T-cell (primary cell): ENCODE measurements at regions not wholly inside any gene's neighbourhood (a gene's known extent, or its start where the extent isn't known, plus 50 kb on each side); places are given as distances from the start of the nearest gene placed in this dataset.

ENCODE experiments used
- ATAC-seq, 4 experiments: fragments of 200-7000 bp in 3 of 4; fragments of 150-1000 bp in 1 of 4; cut with Tn5 transposase; replicated peaks in 1 of 4; 1 replicate in 3 of 4; 2 replicates in 1 of 4; pipeline ENCODE4 v1.10.0; 2021; ENCODE audit warnings: moderate library complexity in 3 of 4, mild to moderate bottlenecking in 2 of 4, moderate number of reproducible peaks in 1 of 4
- CTCF ChIA-PET, 2 donors: fragments of 300-600 bp; sonication (Branson Sonifier 250); formaldehyde crosslinking; loops; one replicate each; lab custom pipeline; 2022; ENCODE audit warnings: antibody characterized with exemption in 2 of 2; lab: Charles Lee
- POLR2A ChIA-PET, 2 donors: fragments of 300-600 bp; sonication (Branson Sonifier 250); formaldehyde crosslinking; loops; one replicate each; lab custom pipeline; 2022; ENCODE audit warnings: antibody characterized with exemption in 2 of 2; lab: Charles Lee
- DNase-seq, 35 experiments: peaks; one replicate each; pipeline versions ENCODE4 v3.0.0 to v3.0.0-alpha.2; 2013 to 2023
- H3K27ac ChIP-seq: one replicate; pipeline ENCODE4 v1.5.1; 2013; ENCODE audit warnings: low read length
- H3K27me3 ChIP-seq, 2 experiments: replicated peaks in 1 of 2; 1 replicate in 1 of 2; 2 replicates in 1 of 2; pipeline versions ENCODE4 v1.6.1 to v1.7.0; 2013; ENCODE audit warnings: low read length in 1 of 2, mixed read lengths in 1 of 2; ENCODE audit not compliant: control insufficient read depth in 2 of 2, insufficient read depth in 2 of 2; ENCODE audit errors: extremely low read depth in 1 of 2
- H3K36me3 ChIP-seq, 2 donors: 1 replicate in 1 of 2; 2 replicates in 1 of 2; pipeline versions ENCODE4 v1.6.1 to v1.7.0; 2013; ENCODE audit warnings: low read length in 1 of 2; ENCODE audit not compliant: control insufficient read depth in 2 of 2, insufficient read depth in 1 of 2; ENCODE audit errors: extremely low read depth in 1 of 2
- H3K4me1 ChIP-seq, 2 experiments: 1 replicate in 1 of 2; 2 replicates in 1 of 2; pipeline versions ENCODE4 v1.6.1 to v1.7.0; 2013; ENCODE audit warnings: low read length in 2 of 2, mixed read lengths in 1 of 2; ENCODE audit not compliant: insufficient read depth in 2 of 2, control insufficient read depth in 1 of 2; ENCODE audit errors: extremely low read depth in 1 of 2
- H3K4me3 ChIP-seq, 2 donors: 1 replicate in 1 of 2; 2 replicates in 1 of 2; pipeline versions ENCODE4 v1.5.1 to v1.7.0; 2013; ENCODE audit warnings: mild to moderate bottlenecking in 2 of 2, low read length in 1 of 2, moderate library complexity in 1 of 2; ENCODE audit not compliant: control insufficient read depth in 1 of 2; ENCODE audit errors: extremely low read depth in 1 of 2
- H3K9me3 ChIP-seq: 2 replicates; pipeline ENCODE4 v1.7.0; 2013
- H3K27ac Mint-ChIP-seq, 2 donors: one replicate each; pipeline ENCODE4 v1.8.0; 2020 to 2021; ENCODE audit warnings: mild to moderate bottlenecking in 2 of 2, mixed read lengths in 2 of 2
- H3K27me3 Mint-ChIP-seq, 2 donors: one replicate each; pipeline ENCODE4 v1.8.0; 2021 to 2022; ENCODE audit warnings: mixed read lengths in 2 of 2
- H3K36me3 Mint-ChIP-seq: one replicate; pipeline ENCODE4 v1.8.0; 2021; ENCODE audit warnings: mixed read lengths
- H3K4me1 Mint-ChIP-seq, 3 donors: one replicate each; pipeline ENCODE4 v1.8.0; 2020 to 2022; ENCODE audit warnings: mixed read lengths in 3 of 3, mild to moderate bottlenecking in 1 of 3
- H3K4me3 Mint-ChIP-seq, 3 donors: one replicate each; pipeline ENCODE4 v1.8.0; 2020 to 2022; ENCODE audit warnings: mild to moderate bottlenecking in 3 of 3, mixed read lengths in 3 of 3, moderate library complexity in 3 of 3
- H3K9me3 Mint-ChIP-seq, 3 donors: one replicate each; pipeline ENCODE4 v1.8.0; 2020 to 2022; ENCODE audit warnings: mixed read lengths in 3 of 3
- WGBS: methylation state at CpG from one replicate; pipeline ENCODE4 v1.1.5; 2013; ENCODE audit warnings: missing lambda C conversion rate; ENCODE audit not compliant: insufficient coverage; 5-methylcytosine and 5-hydroxymethylcytosine counted together

- peaks cover 90 to 97% (median 95%) of the 10 kb centered on the region in 3 donors for H3K4me1 Mint-ChIP-seq
- H3K4me3 Mint-ChIP-seq = peak overlapping the region; percentile 35 to 83 (median 41)
- H3K9me3 Mint-ChIP-seq = no peaks in the 10 kb centered on the region
- ChIA-PET CTCF (interaction anchor here (0.6 to 1.9 kb wide), 10 partner anchors 13 to 171 kb away, joined by 3 to 15 read pairs (median 4); no protein-coding TSS in a partner anchor), POLR2A (interaction anchor here (0.5 to 1.8 kb wide), 12 partner anchors 13 to 315 kb away, joined by 3 to 14 read pairs (median 4); no protein-coding TSS in a partner anchor)
- no peaks in the 10 kb centered on the region for H3K27me3 Mint-ChIP-seq
- H3K27me3 ChIP-seq = no peaks in the 10 kb centered on the region
- 7% methylated on average over 2 of the region's 8 CpGs for WGBS
- DNase-seq (peak in 9 of 35 experiments; percentile 18 to 70 (median 36)), ATAC-seq (peak; percentile 50 to 65 (median 61))
- H3K27ac Mint-ChIP-seq = peak overlapping the region; percentile 98
- no peak overlapping the region for H3K4me3 ChIP-seq
- H3K4me1 ChIP-seq = peaks cover 60 to 79% of the 10 kb centered on the region in 2 experiments
- H3K36me3 Mint-ChIP-seq = no peaks in the 10 kb centered on the region
- H3K27ac ChIP-seq = peak overlapping the region; percentile 99
- no peaks in the 10 kb centered on the region for H3K36me3 ChIP-seq
- no peaks in the 10 kb centered on the region for H3K9me3 ChIP-seq
Measured at GRCh38 chr11:128304666-128305485, 282.5 kb downstream of the ETS1 start.

DNA sequence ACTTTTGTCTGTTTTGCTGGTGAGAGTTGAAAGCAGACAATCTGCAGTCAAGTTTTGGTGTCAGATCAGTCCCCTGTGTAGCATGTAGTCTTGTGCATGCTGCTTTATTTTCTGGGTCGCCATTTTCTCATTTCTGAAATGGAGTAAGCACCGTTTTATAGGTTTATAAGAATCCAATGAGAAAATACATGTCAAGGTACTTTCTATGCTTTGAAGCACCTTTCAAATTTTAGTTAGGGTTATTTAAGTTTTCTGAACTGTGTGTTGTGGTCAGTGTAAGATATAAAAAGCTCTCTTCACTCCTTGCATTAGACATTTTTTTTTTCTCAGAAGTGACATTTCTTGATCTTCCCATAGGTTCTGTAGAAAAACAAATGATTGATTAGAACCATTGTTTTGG is 283.2 kb downstream of the ETS1 start:
- H3K9me3 ChIP-seq = no peaks in the 10 kb centered on the region
- ChIA-PET POLR2A (interaction anchor here in 1 of 2 donors (0.6 to 1.8 kb wide), 8 partner anchors 14 to 527 kb away, joined by 3 to 14 read pairs (median 3); no protein-coding TSS in a partner anchor), CTCF (interaction anchor here (0.7 to 1.9 kb wide), 6 partner anchors 14 to 20 kb away, joined by 3 to 15 read pairs (median 4); no protein-coding TSS in a partner anchor)
- H3K4me1 ChIP-seq = peaks cover 62 to 79% of the 10 kb centered on the region in 2 experiments
- H3K36me3 ChIP-seq = no peaks in the 10 kb centered on the region
- no peak for DNase-seq
- no CpG with 5 or more reads among the region's 2 CpGs for WGBS
- no peaks in the 10 kb centered on the region for H3K36me3 Mint-ChIP-seq
- H3K4me1 Mint-ChIP-seq = peaks cover 90 to 97% (median 95%) of the 10 kb centered on the region in 3 donors
- H3K27ac ChIP-seq = peak overlapping the region; percentile 99
- H3K4me3 ChIP-seq = no peak overlapping the region
- no peak for ATAC-seq
- H3K4me3 Mint-ChIP-seq = peak overlapping the region in 1 of 3 donors; percentile 83
- no peaks in the 10 kb centered on the region for H3K27me3 Mint-ChIP-seq
- no peaks in the 10 kb centered on the region for H3K27me3 ChIP-seq
- H3K9me3 Mint-ChIP-seq = no peaks in the 10 kb centered on the region
- peak overlapping the region; percentile 98 for H3K27ac Mint-ChIP-seq

DNA sequence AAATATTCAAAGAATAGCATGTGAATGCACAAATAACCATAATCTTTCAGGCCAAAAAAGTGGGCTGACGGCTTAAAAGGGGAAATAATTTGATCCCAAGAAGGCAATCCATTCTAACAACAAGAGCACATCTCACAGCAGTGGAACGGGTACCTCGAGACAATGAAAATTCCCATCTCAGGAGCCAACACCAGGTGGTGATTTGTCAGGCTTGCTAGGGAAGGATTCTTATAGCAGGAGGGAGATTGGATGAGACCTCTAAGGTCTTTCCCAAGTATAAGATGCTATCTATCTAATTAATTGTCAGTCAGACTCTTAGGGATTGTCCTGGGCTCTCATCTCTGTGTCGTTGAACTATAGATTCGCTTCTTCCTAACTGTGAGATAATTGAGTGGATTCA is 284.0 kb downstream of the ETS1 start:
- H3K27me3 ChIP-seq = no peaks in the 10 kb centered on the region
- Mint-ChIP-seq H3K27ac (peak overlapping the region; percentile 98), H3K9me3 (no peaks in the 10 kb centered on the region), H3K36me3 (no peaks in the 10 kb centered on the region), H3K4me3 (peak overlapping the region in 2 of 3 donors; percentile 60 to 83), H3K27me3 (no peaks in the 10 kb centered on the region), H3K4me1 (peaks cover 90 to 97% (median 95%) of the 10 kb centered on the region in 3 donors)
- H3K27ac ChIP-seq = peak overlapping the region; percentile 99
- DNase-seq (no peak), ATAC-seq (no peak)
- no CpG with 5 or more reads among the region's 5 CpGs for WGBS
- peaks cover 68 to 79% of the 10 kb centered on the region in 2 experiments for H3K4me1 ChIP-seq
- H3K4me3 ChIP-seq = no peak overlapping the region
- POLR2A ChIA-PET = interaction anchor here (0.5 to 4.5 kb wide), 24 partner anchors 12 to 545 kb away, joined by 3 to 52 read pairs (median 6); no protein-coding TSS in a partner anchor
- no peaks in the 10 kb centered on the region for H3K9me3 ChIP-seq
- H3K36me3 ChIP-seq = no peaks in the 10 kb centered on the region
- CTCF ChIA-PET = interaction anchor here (0.7 to 4.1 kb wide), 17 partner anchors 8 to 527 kb away, joined by 3 to 40 read pairs (median 4); no protein-coding TSS in a partner anchor

DNA sequence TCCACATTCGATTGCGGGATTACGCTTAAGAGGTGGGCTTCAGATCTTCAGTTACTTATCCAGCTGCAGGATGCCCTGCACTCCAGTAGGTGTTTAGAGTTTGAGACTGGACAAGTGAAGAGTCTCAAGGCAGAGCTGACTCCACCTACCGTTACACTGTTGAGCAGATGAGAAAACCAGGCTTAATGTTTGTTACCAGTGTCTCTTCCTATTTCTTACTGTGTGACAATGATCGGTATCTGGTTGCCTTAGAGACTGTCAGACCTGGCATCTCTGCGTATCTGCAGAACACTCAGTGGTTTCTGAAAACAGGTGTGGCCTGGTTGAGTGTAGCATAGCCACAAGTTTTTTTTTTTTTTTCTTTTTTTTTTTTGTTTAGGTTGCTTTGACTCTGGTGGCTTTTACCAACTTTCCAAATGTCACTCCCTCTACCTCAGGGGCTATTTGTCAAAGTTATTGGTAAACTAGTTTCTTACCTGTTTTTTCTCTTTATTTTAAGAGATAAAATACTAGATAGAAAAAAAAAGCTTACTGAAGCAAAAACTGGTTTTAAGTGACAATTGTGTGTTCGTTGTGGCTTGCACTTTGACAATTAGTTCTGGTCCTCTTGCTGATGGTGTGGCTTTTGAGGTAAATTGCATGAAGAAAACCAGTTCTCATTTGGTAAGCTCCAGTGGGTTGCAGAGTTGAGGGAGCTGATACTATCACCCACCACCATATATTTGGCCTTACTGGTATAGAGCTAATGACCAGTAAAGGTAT is 284.8 kb downstream of the ETS1 start:
- DNase-seq = peak in 34 of 35 experiments; percentile 47 to 94 (median 74)
- Mint-ChIP-seq H3K27ac (peak overlapping the region; percentile 98), H3K27me3 (no peaks in the 10 kb centered on the region), H3K9me3 (no peaks in the 10 kb centered on the region), H3K36me3 (no peaks in the 10 kb centered on the region), H3K4me1 (peaks cover 90 to 97% (median 95%) of the 10 kb centered on the region in 3 donors), H3K4me3 (peak overlapping the region; percentile 83 to 91 (median 84))
- Histone ChIP-seq H3K36me3 (no peaks in the 10 kb centered on the region), H3K27ac (peak overlapping the region; percentile 99), H3K4me3 (peak overlapping the region; percentile 56 to 60), H3K9me3 (no peaks in the 10 kb centered on the region), H3K27me3 (no peaks in the 10 kb centered on the region), H3K4me1 (peaks cover 72 to 80% of the 10 kb centered on the region in 2 experiments)
- ChIA-PET CTCF (interaction anchor here (0.7 to 4.1 kb wide), 27 partner anchors 9 to 528 kb away, joined by 3 to 40 read pairs (median 4); no protein-coding TSS in a partner anchor), POLR2A (interaction anchor here (0.5 to 4.5 kb wide), 37 partner anchors 11 to 528 kb away, joined by 3 to 52 read pairs (median 5); no protein-coding TSS in a partner anchor)
- no CpG with 5 or more reads among the region's 7 CpGs for WGBS
- ATAC-seq = peak; percentile 85 to 90 (median 88)

- peaks cover 92 to 97% (median 95%) of the 10 kb centered on the region in 3 donors for H3K4me1 Mint-ChIP-seq
- H3K9me3 ChIP-seq = no peaks in the 10 kb centered on the region
- WGBS = 15% methylated on average over 2 of the region's 2 CpGs
Measured at GRCh38 chr11:128301756-128302155, 285.6 kb downstream of the ETS1 start.

More at GRCh38 chr11:128301756-128302155, 285.6 kb downstream of the ETS1 start:
- no peaks in the 10 kb centered on the region for H3K9me3 Mint-ChIP-seq
- Histone ChIP-seq H3K27me3 (no peaks in the 10 kb centered on the region), H3K4me3 (peak overlapping the region; percentile 56 to 60), H3K36me3 (no peaks in the 10 kb centered on the region), H3K27ac (peak overlapping the region; percentile 99), H3K4me1 (peaks cover 71 to 85% of the 10 kb centered on the region in 2 experiments)
- H3K27me3 Mint-ChIP-seq = no peaks in the 10 kb centered on the region
- peak overlapping the region; percentile 83 to 91 (median 84) for H3K4me3 Mint-ChIP-seq
- ATAC-seq = no peak
- POLR2A ChIA-PET = interaction anchor here (0.6 to 4.5 kb wide), 26 partner anchors 10 to 529 kb away, joined by 3 to 52 read pairs (median 5); no protein-coding TSS in a partner anchor
- DNase-seq = peak in 1 of 35 experiments; percentile 29
- CTCF ChIA-PET = interaction anchor here (1.0 to 4.1 kb wide), 13 partner anchors 11 to 529 kb away, joined by 3 to 40 read pairs (median 5); no protein-coding TSS in a partner anchor
- peak overlapping the region; percentile 98 for H3K27ac Mint-ChIP-seq
- no peaks in the 10 kb centered on the region for H3K36me3 Mint-ChIP-seq
